OCI-LY3 (cell line): ENCODE measurements at regions not wholly inside any gene's neighbourhood (a gene's known extent, or its start where the extent isn't known, plus 50 kb on each side); places are given as distances from the start of the nearest gene placed in this dataset.

Experiments used
- H2AFZ ChIP-seq: fragments of 200-600, 300-600 bp; shearing (Covaris generic); 2 replicates; pipeline ENCODE4 v1.6.0; 2014; ENCODE audit warnings: antibody characterized with exemption, low read depth, low read length
- H3K27ac ChIP-seq: fragments of 200-600, 300-600 bp; sonication (generic); 2 replicates; pipeline ENCODE4 v1.5.1; 2014; ENCODE audit warnings: mild to moderate bottlenecking, low read length, moderate library complexity, mixed read lengths
- H3K27me3 ChIP-seq: fragments of 200-600, 300-600 bp; sonication (generic); 2 replicates; pipeline ENCODE4 v1.6.1; 2014; ENCODE audit warnings: low read depth, low read length, mixed read lengths
- H3K36me3 ChIP-seq: fragments of 200-600, 300-600 bp; sonication (generic); replicated peaks from 2 replicates; pipeline ENCODE3; 2014; ENCODE audit warnings: low read depth, low read length, mixed read lengths
- H3K4me1 ChIP-seq: fragments of 300-600, 200-600 bp; sonication (generic); 2 replicates; pipeline ENCODE4 v1.6.1; 2014; ENCODE audit warnings: low read length, mixed read lengths
- H3K4me2 ChIP-seq: fragments of 200-600, 300-600 bp; sonication (generic); 2 replicates; pipeline ENCODE4 v1.6.1; 2014; ENCODE audit warnings: low read length, mixed read lengths
- H3K4me3 ChIP-seq: fragments of 300-600, 200-600 bp; sonication (generic); 2 replicates; pipeline ENCODE4 v1.5.1; 2014; ENCODE audit warnings: antibody characterized with exemption, mild to moderate bottlenecking, low read length, moderate library complexity
- H3K79me2 ChIP-seq: fragments of 300-600, 200-600 bp; shearing (Covaris generic); 2 replicates; pipeline ENCODE4 v1.6.1; 2014; ENCODE audit warnings: mild to moderate bottlenecking, low read length, mixed read lengths
- H3K9ac ChIP-seq: fragments of 300-600, 200-600 bp; shearing (Covaris generic); 2 replicates; pipeline ENCODE4 v1.6.0; 2014; ENCODE audit warnings: mild to moderate bottlenecking, low read length, moderate library complexity
- H3K9me3 ChIP-seq: fragments of 200-600, 300-600 bp; shearing (Covaris generic); 2 replicates; pipeline ENCODE4 v1.6.1; 2014; ENCODE audit warnings: low read length, mixed read lengths; ENCODE audit not compliant: insufficient read depth
- H4K20me1 ChIP-seq: fragments of 200-600, 300-600 bp; sonication (generic); 2 replicates; pipeline ENCODE4 v1.6.1; 2016; ENCODE audit warnings: low read length, mixed read lengths; ENCODE audit not compliant: insufficient read depth
- CTCF ChIP-seq: fragments of 200-600, 300-600 bp; sonication (generic); IDR thresholded peaks from 2 replicates; pipeline ENCODE4 v1.5.1; 2014; ENCODE audit warnings: antibody characterized with exemption, low read length, low read depth
- EZH2phosphoT487 ChIP-seq: fragments of 200-600 bp; shearing (Covaris generic); IDR thresholded peaks from 2 replicates; pipeline ENCODE4 v1.6.1; 2018; ENCODE audit warnings: antibody characterized with exemption, mixed run types, low read depth

GRCh38 chr4:79223993-79224776 lies 101.7 kb downstream of the NAA11 start:
- Histone ChIP-seq H2AFZ (no peak overlapping the region), H3K9me3 (no peaks in the 10 kb centered on the region), H3K27me3 (no peaks in the 10 kb centered on the region), H3K27ac (no peak overlapping the region), H3K9ac (no peak overlapping the region), H3K4me2 (no peak overlapping the region), H3K79me2 (no peaks in the 10 kb centered on the region), H4K20me1 (no peaks in the 10 kb centered on the region), H3K4me1 (peaks cover 6% of the 10 kb centered on the region; the same call in 1 of the 2 replicates), H3K4me3 (no peak overlapping the region), H3K36me3 (no peaks in the 10 kb centered on the region)
- TF ChIP-seq EZH2phosphoT487 = no peak
- TF ChIP-seq CTCF = no peak

GRCh38 chr4:79217025-79217424 lies 108.8 kb downstream of the NAA11 start:
- no peak overlapping the region for H3K9ac ChIP-seq

DNA sequence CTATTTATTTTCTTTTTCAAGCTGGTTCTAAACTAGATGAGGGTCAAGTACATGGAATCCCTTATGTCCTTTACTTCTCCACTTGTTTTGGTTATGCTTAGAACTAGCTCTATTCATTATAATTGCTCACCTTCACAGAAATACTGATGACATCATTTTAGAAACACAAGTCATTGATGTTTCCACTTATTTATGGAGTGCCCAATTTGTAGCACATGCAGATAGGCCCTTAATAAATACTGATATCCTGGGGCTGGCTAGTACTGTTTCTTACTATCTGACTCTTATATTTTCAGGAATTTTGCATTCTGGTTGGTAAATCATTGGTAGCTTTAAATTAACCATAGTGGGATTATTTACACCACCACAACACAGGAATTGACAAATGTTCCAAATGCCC lies 112.2 kb downstream of the NAA11 start:
- Histone ChIP-seq H3K27me3 (no peaks in the 10 kb centered on the region), H3K36me3 (no peaks in the 10 kb centered on the region), H3K79me2 (no peaks in the 10 kb centered on the region), H3K4me1 (no peaks in the 10 kb centered on the region), H3K9ac (no peak overlapping the region), H3K27ac (no peak overlapping the region), H2AFZ (no peak overlapping the region), H3K4me2 (no peak overlapping the region), H3K9me3 (no peaks in the 10 kb centered on the region), H3K4me3 (no peak overlapping the region), H4K20me1 (no peaks in the 10 kb centered on the region)
- TF ChIP-seq CTCF (no peak), EZH2phosphoT487 (no peak)

More at GRCh38 chr4:79217025-79217424, 108.8 kb downstream of the NAA11 start:
- Histone ChIP-seq H3K79me2 (no peaks in the 10 kb centered on the region), H3K9me3 (no peaks in the 10 kb centered on the region), H3K27me3 (no peaks in the 10 kb centered on the region), H3K36me3 (no peaks in the 10 kb centered on the region), H3K4me2 (no peak overlapping the region), H3K27ac (no peak overlapping the region), H3K4me1 (no peaks in the 10 kb centered on the region), H4K20me1 (no peaks in the 10 kb centered on the region), H2AFZ (no peak overlapping the region), H3K4me3 (no peak overlapping the region)
- TF ChIP-seq EZH2phosphoT487 (no peak), CTCF (no peak)

DNA sequence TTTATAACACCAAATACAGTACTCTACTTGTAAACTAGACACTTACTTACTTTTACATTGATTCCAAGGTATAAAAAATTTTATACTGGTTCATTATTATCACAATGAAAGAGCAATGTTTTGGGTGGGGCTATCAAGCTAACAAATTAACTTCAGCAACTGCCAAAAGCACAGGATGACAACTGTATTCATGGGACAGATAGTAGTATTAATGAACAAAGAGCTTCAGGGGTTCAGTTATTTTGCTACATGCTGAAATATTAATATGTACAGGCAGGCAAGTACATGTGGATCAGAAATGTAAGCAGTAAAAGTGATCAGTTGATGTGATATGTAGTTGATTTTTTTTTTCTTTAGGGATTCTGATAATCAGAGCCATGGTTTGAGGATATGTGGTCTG lies 112.9 kb downstream of the NAA11 start:
- H2AFZ ChIP-seq = no peak overlapping the region
- H3K27ac ChIP-seq = no peak overlapping the region
- H3K27me3 ChIP-seq = no peaks in the 10 kb centered on the region
- H3K9ac ChIP-seq = no peak overlapping the region
- H3K36me3 ChIP-seq = no peaks in the 10 kb centered on the region
- H3K79me2 ChIP-seq = no peaks in the 10 kb centered on the region
- no peaks in the 10 kb centered on the region for H4K20me1 ChIP-seq
- H3K9me3 ChIP-seq = no peaks in the 10 kb centered on the region
- H3K4me2 ChIP-seq = no peak overlapping the region
- no peaks in the 10 kb centered on the region for H3K4me1 ChIP-seq
- TF ChIP-seq EZH2phosphoT487 = no peak
- no peak for TF ChIP-seq CTCF
- no peak overlapping the region for H3K4me3 ChIP-seq
